Stromal cell of bone marrow (primary cell): ENCODE measurements at regions not wholly inside any gene's neighbourhood (a gene's known extent, or its start where the extent isn't known, plus 50 kb on each side); places are given as distances from the start of the nearest gene placed in this dataset.
"Not testable (repeated sequence)": the region's sequence is repeated elsewhere in the genome, so short reads cannot be mapped to it uniquely, and the experiment has no call there.

Experiments
- DNase-seq: peaks from one replicate; pipeline ENCODE4 v3.0.0-alpha.2; 2012; ENCODE audit warnings: low read depth

DNA sequence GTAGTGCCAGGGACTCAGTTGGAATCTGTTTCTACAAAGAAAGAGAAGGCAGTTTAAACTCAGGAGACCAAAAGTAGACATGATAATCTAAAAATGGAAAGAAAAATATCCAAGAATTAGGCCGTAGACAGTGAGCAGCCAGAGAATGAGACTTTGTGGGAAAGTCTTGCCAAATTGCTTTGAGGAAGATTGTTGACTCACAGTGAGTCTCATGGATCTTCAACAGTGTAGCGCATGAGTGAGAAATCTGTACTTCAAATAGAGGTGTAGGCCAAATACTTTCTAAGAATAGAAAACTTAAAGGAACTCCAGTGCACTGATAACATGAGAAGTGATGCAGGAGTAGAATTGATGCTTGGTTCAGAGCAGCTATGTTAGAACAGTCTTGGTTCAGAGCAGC is 284.5 kb downstream of the HTR1B start:
- DNase-seq, result peak; percentile 47

GRCh38 chr6:77177470-77177869 is 285.8 kb downstream of the HTR1B start:
- no peak for DNase-seq

- no peak for DNase-seq
Measured at GRCh38 chr6:77173472-77174074, 289.7 kb downstream of the HTR1B start.

DNA sequence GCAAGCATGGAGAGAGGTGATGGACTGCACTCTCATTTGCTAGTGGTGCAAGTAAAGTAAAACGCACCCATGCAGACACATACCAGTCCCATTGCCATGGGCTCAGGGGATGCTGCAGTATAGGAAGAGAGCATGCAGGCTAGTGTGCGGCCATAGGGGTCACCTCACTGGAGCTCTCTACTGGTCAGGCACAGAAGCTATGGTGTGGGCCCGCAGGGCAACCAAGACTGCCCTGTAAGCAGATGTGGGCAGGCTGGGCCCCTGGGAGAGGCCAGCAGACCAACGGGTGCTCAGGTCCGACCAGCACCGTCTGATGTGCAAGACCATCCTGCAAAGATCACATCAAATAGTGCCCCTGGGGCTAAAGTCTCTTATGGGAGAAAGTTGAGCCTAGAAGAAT is 290.7 kb downstream of the HTR1B start:
- DNase-seq, result no peak

DNA sequence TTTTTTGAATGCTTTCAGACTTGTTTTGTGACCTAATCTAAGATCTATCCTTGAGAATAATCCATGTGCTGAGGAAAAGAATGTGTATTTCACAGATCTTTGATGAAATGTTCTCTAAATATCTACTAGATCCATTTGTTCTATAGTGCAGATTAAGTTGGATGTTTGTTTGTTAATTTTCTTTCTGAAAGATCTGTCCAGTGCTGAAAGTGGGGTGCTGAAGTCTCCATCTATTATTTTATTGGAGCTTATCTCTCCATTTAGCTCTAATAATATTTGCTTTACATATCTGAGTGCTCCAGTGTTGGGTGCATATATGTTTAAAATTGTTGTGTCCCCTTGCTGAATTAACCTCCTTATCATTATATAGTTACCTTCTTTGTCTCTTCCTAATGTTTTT is 303.6 kb downstream of the HTR1B start:
- no peak for DNase-seq

DNA sequence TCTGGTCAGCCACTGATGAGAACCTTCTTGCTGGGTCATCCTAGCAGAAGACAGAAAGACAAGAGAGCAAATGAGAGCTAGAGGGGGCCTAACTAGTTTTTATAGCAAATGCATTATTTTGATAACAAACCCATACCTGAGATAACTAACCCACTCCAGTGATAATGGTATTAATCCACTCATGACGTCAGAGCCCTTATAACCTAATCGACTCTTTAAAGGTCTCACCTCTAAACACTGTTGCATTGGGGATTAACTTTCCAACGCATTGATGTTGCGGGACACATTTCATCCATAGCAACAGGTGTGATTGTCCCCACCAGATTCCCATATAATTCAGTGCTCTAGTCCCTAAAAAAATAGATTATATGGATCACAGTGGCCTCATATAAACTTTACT is 312.1 kb downstream of the HTR1B start:
- DNase-seq, result no peak

DNA sequence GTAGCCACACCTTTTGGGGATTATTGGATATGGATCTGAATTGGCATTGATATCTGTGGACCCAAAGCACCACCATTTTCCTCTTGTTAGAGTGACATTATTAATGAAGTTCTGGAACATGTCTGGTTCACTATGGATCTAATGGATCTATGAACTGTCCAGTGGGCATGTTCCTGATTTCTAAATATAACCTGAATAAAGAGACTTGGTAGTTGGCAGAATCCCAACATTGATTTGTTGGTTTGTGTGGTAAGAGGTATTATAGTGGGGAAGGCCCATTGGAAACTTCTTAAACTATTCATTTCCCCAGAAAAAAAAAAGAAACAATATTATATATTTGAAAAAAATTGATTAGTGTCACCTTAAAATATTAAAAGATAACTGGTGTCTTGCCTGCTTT is 312.6 kb downstream of the HTR1B start:
- DNase-seq, result no peak

GRCh38 chr6:77145244-77145643 is 318.0 kb downstream of the HTR1B start:
- no peak for DNase-seq

DNA sequence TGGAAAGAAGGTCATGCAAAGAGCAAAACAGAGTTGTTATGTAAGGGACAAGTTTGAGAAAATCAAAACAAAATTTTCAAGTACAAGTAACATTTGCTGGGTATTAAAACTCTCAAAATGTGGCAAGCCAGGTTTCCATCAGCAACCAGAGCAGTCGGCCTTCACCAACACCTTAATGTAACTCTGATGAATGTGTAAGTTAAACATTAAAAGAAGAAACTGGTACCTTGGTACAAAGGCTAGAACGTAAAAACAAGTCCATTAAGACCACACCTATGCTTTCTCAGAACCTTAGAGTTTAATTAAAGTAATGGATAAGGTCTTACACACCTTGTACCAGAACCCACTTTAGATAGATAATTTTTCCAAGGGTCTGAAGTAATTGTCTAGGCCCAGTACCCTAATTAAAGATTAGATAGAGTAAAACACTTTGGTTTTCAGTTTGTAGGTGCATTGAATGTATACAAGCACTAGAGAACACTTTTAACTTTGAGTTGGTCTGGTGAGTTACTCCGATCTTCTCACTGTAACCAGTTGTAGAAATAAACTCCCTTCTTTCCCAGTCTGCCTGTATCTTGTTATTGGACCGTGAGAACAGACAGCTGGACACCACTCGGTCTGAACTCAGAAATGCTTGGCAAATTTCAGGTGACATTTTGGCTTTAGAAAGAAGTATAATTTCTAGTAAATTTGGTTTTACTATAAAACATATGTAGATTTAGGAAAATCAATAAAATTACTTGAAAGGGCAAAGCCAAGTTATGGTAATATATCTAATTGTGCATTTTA is 319.4 kb downstream of the HTR1B start:
- DNase-seq, result no peak

- no peak for DNase-seq
Measured at GRCh38 chr6:77136086-77136485, 327.2 kb downstream of the HTR1B start.

- no peak for DNase-seq
Measured at GRCh38 chr6:77133031-77133430, 330.3 kb downstream of the HTR1B start.

DNA sequence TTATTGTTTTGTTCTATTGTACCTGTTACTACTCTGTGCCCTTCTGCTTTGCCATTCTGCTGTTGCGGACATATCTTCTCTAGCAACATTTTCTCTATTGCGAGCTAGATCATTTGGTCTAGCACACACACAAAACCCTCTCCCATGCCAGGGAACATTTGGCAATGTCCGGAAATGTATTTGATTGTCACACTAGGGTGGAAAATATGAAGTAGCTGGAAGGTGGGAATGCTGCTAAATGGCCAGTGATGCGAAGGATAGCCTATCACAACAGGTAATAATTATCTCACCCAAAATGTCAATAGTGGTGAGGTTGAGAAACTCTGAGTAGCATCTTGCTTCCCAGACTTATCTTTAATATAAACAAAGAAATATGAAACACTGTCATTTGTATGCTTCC is 331.9 kb downstream of the HTR1B start:
- DNase-seq, result no peak

GRCh38 chr6:77124604-77125003 is 338.7 kb downstream of the HTR1B start:
- DNase-seq, result no peak

DNA sequence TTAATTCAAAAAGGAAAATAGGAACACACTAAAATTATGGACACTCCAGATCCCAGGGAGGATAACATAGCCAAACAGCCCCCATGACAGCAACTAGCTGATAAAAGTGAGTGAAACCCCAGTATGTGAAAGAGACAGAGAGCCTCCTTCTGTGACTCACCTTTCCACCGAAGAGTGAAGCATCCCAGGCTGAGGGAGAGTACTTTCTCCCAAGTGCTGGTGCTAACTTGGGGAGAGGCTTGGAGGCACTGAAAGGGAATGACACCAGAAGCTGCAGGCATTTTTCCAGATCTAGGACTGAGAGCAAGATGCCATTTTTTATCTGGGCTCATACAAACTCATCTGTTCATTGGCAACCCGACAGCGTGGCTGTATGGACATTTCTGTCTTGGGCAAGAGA is 339.8 kb downstream of the HTR1B start:
- DNase-seq, result no peak

GRCh38 chr6:77106992-77107391 is 356.3 kb downstream of the HTR1B start:
- DNase-seq, result no peak

- no peak for DNase-seq
Measured at GRCh38 chr6:77105091-77105490, 358.2 kb downstream of the HTR1B start.

- no peak for DNase-seq
Measured at GRCh38 chr6:77097940-77098339, 365.4 kb downstream of the HTR1B start.

GRCh38 chr6:77095936-77096627 is 367.2 kb downstream of the HTR1B start:
- no peak for DNase-seq

DNA sequence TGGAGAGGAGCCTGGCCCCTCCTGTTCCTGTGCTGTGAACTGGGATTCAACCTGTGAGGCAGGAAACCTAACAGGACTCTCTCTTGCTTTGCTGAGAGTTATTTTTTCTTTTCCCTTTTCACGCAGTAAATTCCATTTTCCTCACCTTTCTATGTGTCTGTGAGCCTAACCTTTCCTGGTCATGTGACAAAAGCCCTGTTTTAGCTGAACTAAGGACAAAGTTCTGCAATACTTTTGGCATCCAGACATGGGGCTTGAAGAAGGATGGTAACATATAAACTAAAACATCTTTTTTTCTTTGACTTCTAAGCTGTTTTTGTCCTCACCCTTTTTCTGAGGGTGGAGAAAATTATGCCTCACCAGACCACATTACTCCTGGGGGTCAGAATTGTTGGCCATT is 368.5 kb downstream of the HTR1B start:
- no peak for DNase-seq

- no peak for DNase-seq
Measured at GRCh38 chr6:77092971-77093370, 370.3 kb downstream of the HTR1B start.

GRCh38 chr6:77089776-77090175 is 373.5 kb downstream of the HTR1B start:
- DNase-seq, result no peak

- not testable (repeated sequence) for DNase-seq
Measured at GRCh38 chr6:77087794-77088318, 375.4 kb downstream of the HTR1B start.
